GM12891 (cell line): ENCODE measurements at regions not wholly inside any gene's neighbourhood (a gene's known extent, or its start where the extent isn't known, plus 50 kb on each side); places are given as distances from the start of the nearest gene placed in this dataset.

ENCODE experiments used
- PAX5 ChIP-seq: IDR thresholded peaks from 2 replicates; pipeline ENCODE4 v1.6.1; 2011; ENCODE audit warnings: low read length, moderate library complexity, mild to moderate bottlenecking; ENCODE audit not compliant: insufficient read depth, severe bottlenecking
- POLR2A ChIP-seq: IDR thresholded peaks from 2 replicates; pipeline ENCODE4 v1.6.1; 2011; ENCODE audit warnings: low read depth, low read length, control low read depth
- POLR2AphosphoS5 ChIP-seq: IDR thresholded peaks from 2 replicates; pipeline ENCODE4 v1.6.1; 2011; ENCODE audit warnings: low read depth, low read length, control low read depth
- TAF1 ChIP-seq: IDR thresholded peaks from 2 replicates; pipeline ENCODE4 v1.6.1; 2011; ENCODE audit warnings: low read depth, low read length, control low read depth

GRCh38 chr7:19413443-19413965 is 268.3 kb upstream of the FERD3L start:
- TF ChIP-seq POLR2A (no peak), POLR2AphosphoS5 (no peak), TAF1 (no peak), PAX5 (no peak)
